Stimulated activated effector memory CD8-positive, alpha-beta T cell treated with anti-CD3 and anti-CD28 coated beads, Interleukin-12 subunit alpha, Interleukin-12 subunit beta, amount 100 ng/mL, for 72 hours (primary cell): ENCODE measurements at regions not wholly inside any gene's neighbourhood (a gene's known extent, or its start where the extent isn't known, plus 50 kb on each side); places are given as distances from the start of the nearest gene placed in this dataset.
"Not testable (repeated sequence)": the region's sequence is repeated elsewhere in the genome, so short reads cannot be mapped to it uniquely, and the experiment has no call there.

Experiments
- ATAC-seq: fragments of 150-1000 bp; cut with Tn5 transposase; 2 replicates; pipeline ENCODE4 v1.10.0; 2021
- DNase-seq, 2 donors: peaks; one replicate each; pipeline ENCODE4 v3.0.0; 2021 to 2022; ENCODE audit warnings: low spot score in 2 of 2
- H3K27ac Mint-ChIP-seq: one replicate; pipeline ENCODE4 v1.8.0; 2022; ENCODE audit warnings: mild to moderate bottlenecking, mixed read lengths
- H3K36me3 Mint-ChIP-seq: one replicate; pipeline ENCODE4 v1.8.0; 2022; ENCODE audit warnings: mild to moderate bottlenecking, mixed read lengths
- H3K4me1 Mint-ChIP-seq: one replicate; pipeline ENCODE4 v1.8.0; 2022; ENCODE audit warnings: mixed read lengths
- H3K4me3 Mint-ChIP-seq: one replicate; pipeline ENCODE4 v1.8.0; 2022; ENCODE audit warnings: mild to moderate bottlenecking, mixed read lengths
- H3K9me3 Mint-ChIP-seq: one replicate; pipeline ENCODE4 v1.8.0; 2022; ENCODE audit warnings: mixed read lengths

GRCh38 chr18:73691624-73692023 is 456.0 kb downstream of the FBXO15 start:
- Mint-ChIP-seq H3K36me3 (no peaks in the 10 kb centered on the region), H3K27ac (no peak overlapping the region), H3K4me3 (no peak overlapping the region), H3K4me1 (no peaks in the 10 kb centered on the region), H3K9me3 (peaks cover 7% of the 10 kb centered on the region)
- ATAC-seq = no peak
- no peak for DNase-seq

- H3K4me1 Mint-ChIP-seq = no peaks in the 10 kb centered on the region
- ATAC-seq = no peak
Measured at GRCh38 chr18:73691118-73691517, 456.5 kb downstream of the FBXO15 start.

GRCh38 chr18:73690222-73690621 is 457.4 kb downstream of the FBXO15 start:
- DNase-seq = no peak
- Mint-ChIP-seq H3K4me1 (no peaks in the 10 kb centered on the region), H3K9me3 (peaks cover 12% of the 10 kb centered on the region), H3K36me3 (no peaks in the 10 kb centered on the region), H3K27ac (no peak overlapping the region), H3K4me3 (no peak overlapping the region)
- no peak for ATAC-seq

More at GRCh38 chr18:73691118-73691517, 456.5 kb downstream of the FBXO15 start:
- no peak overlapping the region for H3K4me3 Mint-ChIP-seq
- no peaks in the 10 kb centered on the region for H3K36me3 Mint-ChIP-seq
- H3K9me3 Mint-ChIP-seq = peaks cover 7% of the 10 kb centered on the region
- no peak for DNase-seq
- H3K27ac Mint-ChIP-seq = no peak overlapping the region

GRCh38 chr18:73688851-73689711 is 458.6 kb downstream of the FBXO15 start:
- Mint-ChIP-seq H3K27ac (no peak overlapping the region), H3K4me1 (no peaks in the 10 kb centered on the region), H3K9me3 (peaks cover 12% of the 10 kb centered on the region), H3K36me3 (no peaks in the 10 kb centered on the region), H3K4me3 (no peak overlapping the region)
- ATAC-seq (no peak), DNase-seq (no peak)

GRCh38 chr18:73688161-73688560 is 459.5 kb downstream of the FBXO15 start:
- no peak for ATAC-seq
- H3K4me1 Mint-ChIP-seq = no peaks in the 10 kb centered on the region
- no peak overlapping the region for H3K4me3 Mint-ChIP-seq

GRCh38 chr18:73684647-73685046 is 463.0 kb downstream of the FBXO15 start:
- no peaks in the 10 kb centered on the region for H3K4me1 Mint-ChIP-seq
- ATAC-seq = no peak

More at GRCh38 chr18:73688161-73688560, 459.5 kb downstream of the FBXO15 start:
- no peak for DNase-seq
- H3K27ac Mint-ChIP-seq = no peak overlapping the region
- no peaks in the 10 kb centered on the region for H3K36me3 Mint-ChIP-seq
- peaks cover 10% of the 10 kb centered on the region for H3K9me3 Mint-ChIP-seq

GRCh38 chr18:73683409-73684238 is 464.0 kb downstream of the FBXO15 start:
- ATAC-seq (no peak), DNase-seq (no peak)
- Mint-ChIP-seq H3K9me3 (peaks cover 5% of the 10 kb centered on the region), H3K4me3 (no peak overlapping the region), H3K36me3 (no peaks in the 10 kb centered on the region), H3K4me1 (no peaks in the 10 kb centered on the region), H3K27ac (no peak overlapping the region)

More at GRCh38 chr18:73684647-73685046, 463.0 kb downstream of the FBXO15 start:
- no peak overlapping the region for H3K27ac Mint-ChIP-seq
- no peak overlapping the region for H3K4me3 Mint-ChIP-seq
- H3K36me3 Mint-ChIP-seq = no peaks in the 10 kb centered on the region
- no peak for DNase-seq
- H3K9me3 Mint-ChIP-seq = peaks cover 5% of the 10 kb centered on the region

- DNase-seq = no peak
- H3K4me1 Mint-ChIP-seq = no peaks in the 10 kb centered on the region
Measured at GRCh38 chr18:73681912-73682311, 465.7 kb downstream of the FBXO15 start.

GRCh38 chr18:73681398-73681797 is 466.2 kb downstream of the FBXO15 start:
- H3K36me3 Mint-ChIP-seq = no peaks in the 10 kb centered on the region

More at GRCh38 chr18:73681912-73682311, 465.7 kb downstream of the FBXO15 start:
- peaks cover 5% of the 10 kb centered on the region for H3K9me3 Mint-ChIP-seq
- H3K27ac Mint-ChIP-seq = no peak overlapping the region
- no peaks in the 10 kb centered on the region for H3K36me3 Mint-ChIP-seq
- no peak for ATAC-seq
- H3K4me3 Mint-ChIP-seq = no peak overlapping the region

GRCh38 chr18:73679941-73680712 is 467.5 kb downstream of the FBXO15 start:
- ATAC-seq (no peak), DNase-seq (no peak)
- Mint-ChIP-seq H3K36me3 (no peaks in the 10 kb centered on the region), H3K4me3 (no peak overlapping the region), H3K4me1 (no peaks in the 10 kb centered on the region), H3K27ac (no peak overlapping the region), H3K9me3 (peaks cover 7% of the 10 kb centered on the region)

More at GRCh38 chr18:73681398-73681797, 466.2 kb downstream of the FBXO15 start:
- no peak for ATAC-seq
- H3K9me3 Mint-ChIP-seq = peaks cover 5% of the 10 kb centered on the region
- DNase-seq = no peak
- H3K4me1 Mint-ChIP-seq = no peaks in the 10 kb centered on the region
- H3K4me3 Mint-ChIP-seq = no peak overlapping the region
- no peak overlapping the region for H3K27ac Mint-ChIP-seq

GRCh38 chr18:73677450-73677849 is 470.2 kb downstream of the FBXO15 start:
- Mint-ChIP-seq H3K9me3 (peaks cover 10% of the 10 kb centered on the region), H3K36me3 (no peaks in the 10 kb centered on the region), H3K4me1 (no peaks in the 10 kb centered on the region), H3K4me3 (no peak overlapping the region), H3K27ac (no peak overlapping the region)
- no peak for DNase-seq
- ATAC-seq = no peak

GRCh38 chr18:73674125-73674865 is 473.3 kb downstream of the FBXO15 start:
- Mint-ChIP-seq H3K4me3 (no peak overlapping the region), H3K27ac (no peak overlapping the region), H3K4me1 (no peaks in the 10 kb centered on the region), H3K9me3 (peaks cover 20% of the 10 kb centered on the region), H3K36me3 (no peaks in the 10 kb centered on the region)
- ATAC-seq = no peak
- no peak for DNase-seq

GRCh38 chr18:73671480-73671879 is 476.2 kb downstream of the FBXO15 start:
- ATAC-seq = not testable (repeated sequence)

GRCh38 chr18:73670524-73670923 is 477.1 kb downstream of the FBXO15 start:
- ATAC-seq = no peak
- H3K9me3 Mint-ChIP-seq = peaks cover 17% of the 10 kb centered on the region

More at GRCh38 chr18:73671480-73671879, 476.2 kb downstream of the FBXO15 start:
- not testable (repeated sequence) for H3K27ac Mint-ChIP-seq, H3K4me1 Mint-ChIP-seq, H3K36me3 Mint-ChIP-seq, H3K4me3 Mint-ChIP-seq, DNase-seq
- peaks cover 20% of the 10 kb centered on the region for H3K9me3 Mint-ChIP-seq

More at GRCh38 chr18:73670524-73670923, 477.1 kb downstream of the FBXO15 start:
- H3K27ac Mint-ChIP-seq = no peak overlapping the region
- no peaks in the 10 kb centered on the region for H3K36me3 Mint-ChIP-seq
- H3K4me1 Mint-ChIP-seq = no peaks in the 10 kb centered on the region
- no peak for DNase-seq
- no peak overlapping the region for H3K4me3 Mint-ChIP-seq
